GM04503 (cell line): ENCODE measurements at regions not wholly inside any gene's neighbourhood (a gene's known extent, or its start where the extent isn't known, plus 50 kb on each side); places are given as distances from the start of the nearest gene placed in this dataset.
"Not testable (repeated sequence)": the region's sequence is repeated elsewhere in the genome, so short reads cannot be mapped to it uniquely, and the experiment has no call there.

Source experiments
- DNase-seq: peaks from one replicate; pipeline ENCODE4 v3.0.0-alpha.2; 2012; ENCODE audit warnings: low read depth

DNA sequence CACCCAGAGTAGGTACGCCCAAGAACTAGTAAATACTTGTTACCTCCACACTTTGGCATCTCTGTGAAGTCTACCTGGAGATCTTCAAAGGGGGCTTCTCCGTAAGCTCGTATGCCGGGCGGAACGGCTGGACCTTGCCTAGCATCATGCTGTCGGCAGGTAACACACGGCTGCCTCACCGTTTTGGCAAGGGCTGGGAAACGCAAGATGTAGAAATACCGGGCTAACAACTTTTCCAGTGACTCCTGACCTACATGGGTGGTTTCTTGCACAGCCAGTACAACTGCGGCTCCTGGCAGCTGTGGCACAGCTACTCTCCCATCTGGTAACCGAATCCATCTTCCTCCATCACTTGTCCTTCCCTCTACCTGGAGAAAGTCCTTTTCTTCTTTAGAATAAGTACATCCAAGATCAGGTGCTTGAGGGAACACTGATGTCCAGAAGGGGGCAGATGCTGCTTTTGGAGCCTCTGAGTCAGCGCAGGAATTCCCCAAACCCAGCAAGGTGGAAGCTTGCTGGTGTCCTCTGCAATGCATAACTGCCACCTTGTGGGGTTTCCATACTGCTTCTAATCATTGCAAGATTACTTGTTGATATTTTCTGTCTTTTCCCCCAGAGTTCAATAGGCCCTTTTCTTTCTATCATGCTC lies 59.7 kb upstream of the FRG2C start:
- DNase-seq = not testable (repeated sequence)

DNA sequence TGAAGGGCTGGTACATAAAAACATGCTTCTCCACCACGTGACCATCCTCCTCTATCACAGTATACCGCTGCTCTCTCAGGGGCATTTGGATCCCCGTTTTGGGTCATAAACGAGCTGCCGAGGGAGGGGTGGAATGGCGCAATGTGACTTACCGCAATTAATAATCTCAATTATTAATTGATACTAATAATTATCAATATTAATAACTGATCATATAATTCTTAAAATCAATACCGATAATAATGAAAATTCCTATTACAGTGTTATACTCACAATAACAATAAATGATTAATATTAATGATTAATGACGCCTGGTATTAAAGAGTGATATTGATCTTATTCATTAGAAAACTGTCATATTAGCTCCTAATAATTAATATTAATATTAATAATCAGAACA lies 56.1 kb upstream of the FRG2C start:
- not testable (repeated sequence) for DNase-seq

DNA sequence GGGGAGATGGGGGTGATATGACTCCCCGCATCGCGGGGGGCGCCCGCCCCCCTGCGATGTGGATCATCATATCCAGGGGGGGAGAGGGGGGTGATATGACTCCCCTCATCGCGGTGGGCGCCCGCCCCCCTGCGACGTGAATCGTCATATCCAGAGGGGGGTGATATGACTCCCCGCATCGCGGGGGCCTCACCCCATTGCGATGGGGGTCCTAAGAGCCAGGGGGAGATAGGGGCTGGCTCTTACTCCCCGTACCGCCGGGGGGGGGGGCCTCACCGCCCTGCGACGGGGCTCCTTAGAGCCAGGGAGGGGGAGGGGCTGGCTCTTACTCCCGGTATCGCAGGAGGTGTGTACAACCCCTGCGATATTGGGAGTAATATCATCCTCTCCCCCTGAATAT lies 54.5 kb upstream of the FRG2C start:
- not testable (repeated sequence) for DNase-seq

DNA sequence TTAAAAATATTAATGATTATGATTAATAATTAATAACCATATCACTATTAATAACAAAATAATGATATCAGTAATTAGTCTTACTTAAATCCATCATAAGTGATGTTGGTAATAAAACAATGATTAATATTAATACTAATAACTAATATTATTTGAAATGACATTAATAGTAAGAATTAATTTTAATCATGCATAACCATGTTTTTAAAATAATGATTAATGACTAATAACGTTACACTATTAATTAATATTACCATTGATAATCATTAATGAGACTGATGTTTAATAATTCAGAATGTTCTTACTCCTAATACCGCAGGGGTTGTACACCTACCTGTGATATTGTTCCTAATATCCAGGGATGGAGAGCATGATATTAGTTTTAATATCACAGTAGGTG lies 53.4 kb upstream of the FRG2C start:
- DNase-seq = no peak

DNA sequence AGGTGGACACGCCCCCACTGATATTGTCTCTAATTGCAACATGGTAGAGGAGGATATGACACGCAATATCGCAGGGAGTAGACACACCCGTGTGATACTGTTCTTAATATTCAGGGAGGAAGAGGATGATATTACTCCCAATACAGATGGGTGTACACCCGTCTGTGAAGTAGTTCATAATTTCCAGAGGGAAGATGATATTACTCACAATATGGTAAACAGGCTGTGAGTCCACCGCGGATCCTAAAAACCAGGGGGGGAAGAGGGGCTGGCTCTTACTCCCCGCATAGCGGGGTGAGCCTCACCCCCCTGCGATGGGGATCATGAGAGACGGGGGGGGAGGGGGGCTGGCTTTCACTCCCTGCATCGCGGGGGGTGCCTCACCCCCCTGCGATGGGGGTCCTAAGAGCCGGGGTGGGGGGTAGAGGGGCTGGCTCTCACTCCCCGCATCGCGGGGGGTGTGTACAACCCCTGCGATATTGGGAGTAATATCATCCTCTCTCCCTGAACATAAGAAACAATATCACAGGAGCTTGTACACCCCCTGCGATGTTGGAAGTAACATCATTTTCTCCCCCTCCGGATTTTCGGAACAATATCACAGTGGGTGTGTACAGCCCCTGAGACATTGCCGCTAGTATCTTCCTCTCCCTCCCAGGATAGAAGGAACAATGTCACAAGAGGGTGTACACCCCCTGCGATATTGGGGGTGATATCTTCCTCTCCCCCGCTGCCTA lies 52.2 kb upstream of the FRG2C start:
- not testable (repeated sequence) for DNase-seq
